WTC11 (cell line): ENCODE measurements at regions not wholly inside any gene's neighbourhood (a gene's known extent, or its start where the extent isn't known, plus 50 kb on each side); places are given as distances from the start of the nearest gene placed in this dataset.

ENCODE experiments used
- ATAC-seq: fragments of 200-7000 bp; cut with Tn5 transposase; 2 replicates; pipeline ENCODE4 v1.10.0; 2021; ENCODE audit warnings: mild to moderate bottlenecking, moderate library complexity
- CTCF ChIA-PET: fragments of 300-600 bp; sonication (Branson Sonifier 250); formaldehyde crosslinking; loops from one replicate; lab custom pipeline; 2021; ENCODE audit warnings: antibody characterized with exemption; lab: Charles Lee
- POLR2A ChIA-PET: fragments of 350-600 bp; sonication (Branson Sonifier 250); formaldehyde crosslinking; loops from one replicate; lab custom pipeline; 2021; ENCODE audit warnings: antibody characterized with exemption; lab: Charles Lee
- DNase-seq: peaks from one replicate; pipeline ENCODE4 v3.0.0; 2021; ENCODE audit warnings: low spot score
- H3K27ac Mint-ChIP-seq: 2 replicates; pipeline ENCODE4 v1.8.0; 2021; ENCODE audit warnings: mixed read lengths
- H3K27me3 Mint-ChIP-seq: 2 replicates; pipeline ENCODE4 v1.8.0; 2021; ENCODE audit warnings: low read depth, mild to moderate bottlenecking, moderate library complexity, mixed read lengths
- H3K36me3 Mint-ChIP-seq: 2 replicates; pipeline ENCODE4 v1.8.0; 2021; ENCODE audit warnings: mixed read lengths
- H3K4me1 Mint-ChIP-seq: 2 replicates; pipeline ENCODE4 v1.8.0; 2022; ENCODE audit warnings: mixed read lengths
- H3K4me3 Mint-ChIP-seq: 2 replicates; pipeline ENCODE4 v1.8.0; 2021; ENCODE audit warnings: mild to moderate bottlenecking, moderate library complexity, mixed read lengths
- H3K9me3 Mint-ChIP-seq: 2 replicates; pipeline ENCODE4 v1.8.0; 2021; ENCODE audit warnings: mixed read lengths
- ATF1 ChIP-seq: sonication (generic); formaldehyde crosslinking; IDR thresholded peaks from 2 replicates; pipeline ENCODE4 v1.8.1; 2023; ENCODE audit warnings: mild to moderate bottlenecking, moderate library complexity, missing genetic modification reagents
- CREB1 ChIP-seq: sonication (generic); formaldehyde crosslinking; IDR thresholded peaks from 2 replicates; pipeline ENCODE4 v1.8.0; 2023; ENCODE audit warnings: mild to moderate bottlenecking, missing genetic modification reagents
- ELF4 ChIP-seq: sonication (generic); formaldehyde crosslinking; IDR thresholded peaks from 2 replicates; pipeline ENCODE4 v1.8.1; 2022; ENCODE audit warnings: low read depth, mild to moderate bottlenecking, moderate library complexity, missing genetic modification reagents
- EMX1 ChIP-seq: fragments of 250-450 bp; sonication (Bioruptor Pico); IDR thresholded peaks from 2 replicates; pipeline ENCODE4 v1.8.0; 2021; ENCODE audit warnings: mild to moderate bottlenecking
- ETV6 ChIP-seq: sonication (generic); formaldehyde crosslinking; IDR thresholded peaks from 2 replicates; pipeline ENCODE4 v1.8.1; 2022; ENCODE audit warnings: mild to moderate bottlenecking, missing genetic modification reagents
- FOXJ3 ChIP-seq: sonication (generic); formaldehyde crosslinking; IDR thresholded peaks from 2 replicates; pipeline ENCODE4 v1.9.0; 2021; ENCODE audit warnings: missing genetic modification reagents, mild to moderate bottlenecking, borderline replicate concordance
- FOXP4 ChIP-seq: sonication (generic); formaldehyde crosslinking; IDR thresholded peaks from 2 replicates; pipeline ENCODE4 v1.8.0; 2022; ENCODE audit warnings: mild to moderate bottlenecking, missing genetic modification reagents
- GRHL2 ChIP-seq: fragments of 250-450 bp; sonication (Bioruptor Pico); IDR thresholded peaks from 2 replicates; pipeline ENCODE4 v1.8.0; 2022; ENCODE audit warnings: mild to moderate bottlenecking, moderate library complexity; ENCODE audit not compliant: insufficient replicate concordance, severe bottlenecking
- GTF2I ChIP-seq: fragments of 250-450 bp; sonication (Bioruptor Pico); conservative IDR thresholded peaks from 2 replicates; pipeline ENCODE4 v1.4.0; 2021; ENCODE audit warnings: mild to moderate bottlenecking
- HMGA2 ChIP-seq: fragments of 250-450 bp; sonication (Bioruptor Pico); IDR thresholded peaks from 2 replicates; pipeline ENCODE4 v1.4.0; 2021; ENCODE audit warnings: mild to moderate bottlenecking, moderate library complexity
- IRF1 ChIP-seq: sonication (generic); formaldehyde crosslinking; IDR thresholded peaks from 2 replicates; pipeline ENCODE4 v1.8.0; 2023; ENCODE audit warnings: missing genetic modification reagents
- JAZF1 ChIP-seq: fragments of 250-450 bp; sonication (Bioruptor Pico); IDR thresholded peaks from 2 replicates; pipeline ENCODE4 v1.9.0; 2021; ENCODE audit warnings: moderate library complexity, mild to moderate bottlenecking, inconsistent platforms
- MLX ChIP-seq: sonication (generic); formaldehyde crosslinking; IDR thresholded peaks from 2 replicates; pipeline ENCODE4 v1.8.1; 2023; ENCODE audit warnings: mild to moderate bottlenecking, missing genetic modification reagents, moderate library complexity
- NFE2L1 ChIP-seq: sonication (generic); formaldehyde crosslinking; IDR thresholded peaks from 2 replicates; pipeline ENCODE4 v1.8.1; 2023; ENCODE audit warnings: missing genetic modification reagents
- NFYB ChIP-seq: sonication (generic); formaldehyde crosslinking; conservative IDR thresholded peaks from 2 replicates; pipeline ENCODE4 v1.8.0; 2022; ENCODE audit warnings: low read depth, missing genetic modification reagents
- NR2C2 ChIP-seq: sonication (generic); formaldehyde crosslinking; IDR thresholded peaks from 2 replicates; pipeline ENCODE4 v1.8.0; 2022; ENCODE audit warnings: mild to moderate bottlenecking, missing genetic modification reagents
- NR3C1 ChIP-seq: sonication (generic); formaldehyde crosslinking; conservative IDR thresholded peaks from 2 replicates; pipeline ENCODE4 v1.8.1; 2023; ENCODE audit warnings: low read depth, mild to moderate bottlenecking, missing genetic modification reagents
- OVOL2 ChIP-seq: fragments of 250-450 bp; sonication (Bioruptor Pico); IDR thresholded peaks from 2 replicates; pipeline ENCODE4 v1.9.0; 2021; ENCODE audit warnings: mild to moderate bottlenecking, borderline replicate concordance
- SMAD3 ChIP-seq: sonication (generic); formaldehyde crosslinking; IDR thresholded peaks from 2 replicates; pipeline ENCODE4 v1.8.0; 2022; ENCODE audit warnings: missing genetic modification reagents, mild to moderate bottlenecking, borderline replicate concordance
- SMAD4 ChIP-seq: sonication (generic); formaldehyde crosslinking; IDR thresholded peaks from 2 replicates; pipeline ENCODE4 v1.8.0; 2022; ENCODE audit warnings: mild to moderate bottlenecking, missing genetic modification reagents
- SOX15 ChIP-seq: fragments of 250-450 bp; sonication (Bioruptor Pico); IDR thresholded peaks from 2 replicates; pipeline ENCODE4 v1.9.0; 2021; ENCODE audit warnings: mild to moderate bottlenecking
- SP1 ChIP-seq: sonication (generic); formaldehyde crosslinking; conservative IDR thresholded peaks from 2 replicates; pipeline ENCODE4 v1.8.1; 2022; ENCODE audit warnings: missing genetic modification reagents
- TCF7 ChIP-seq: sonication (generic); formaldehyde crosslinking; IDR thresholded peaks from 2 replicates; pipeline ENCODE4 v1.8.0; 2022; ENCODE audit warnings: mild to moderate bottlenecking, low read depth, missing genetic modification reagents, moderate library complexity
- USF2 ChIP-seq: sonication (generic); formaldehyde crosslinking; IDR thresholded peaks from 2 replicates; pipeline ENCODE4 v1.8.1; 2023; ENCODE audit warnings: mild to moderate bottlenecking, missing genetic modification reagents, moderate library complexity
- ZBTB21 ChIP-seq: sonication (generic); formaldehyde crosslinking; IDR thresholded peaks from 2 replicates; pipeline ENCODE4 v1.8.1; 2023; ENCODE audit warnings: mild to moderate bottlenecking, missing genetic modification reagents, borderline replicate concordance

GRCh38 chr11:116176484-116177005, 596.2 kb downstream of the BUD13 start:
- Mint-ChIP-seq H3K27ac (no peak overlapping the region), H3K27me3 (no peaks in the 10 kb centered on the region; the same call in 1 of the 2 replicates), H3K4me3 (no peak overlapping the region), H3K9me3 (no peaks in the 10 kb centered on the region), H3K4me1 (peaks cover 59% of the 10 kb centered on the region), H3K36me3 (no peaks in the 10 kb centered on the region)
- CTCF ChIA-PET: interaction anchor here (1.1 to 10.5 kb wide), 7 partner anchors 9 to 337 kb away, joined by 3 to 70 read pairs (median 3); no protein-coding TSS in a partner anchor
- TF ChIP-seq SMAD3 (CRISPR knock-in tag): no peak
- no peak for TF ChIP-seq ETV6 (CRISPR knock-in tag)
- no peak for TF ChIP-seq NR3C1 (CRISPR knock-in tag)
- no peak for TF ChIP-seq SP1 (CRISPR knock-in tag)
- TF ChIP-seq USF2 (CRISPR knock-in tag): no peak
- TF ChIP-seq NR2C2 (CRISPR knock-in tag): no peak
- no peak for TF ChIP-seq SOX15 (CRISPR knock-in tag)
- ATAC-seq (no peak; the same call in 1 of the 2 replicates), DNase-seq (no peak)
- POLR2A ChIA-PET: no interaction called here

- Mint-ChIP-seq H3K36me3 (no peaks in the 10 kb centered on the region), H3K9me3 (no peaks in the 10 kb centered on the region), H3K27ac (no peak overlapping the region), H3K4me1 (peaks cover 55% of the 10 kb centered on the region), H3K4me3 (no peak overlapping the region), H3K27me3 (no peaks in the 10 kb centered on the region; the same call in 1 of the 2 replicates)
- ChIA-PET POLR2A (no interaction called here), CTCF (interaction anchor here (1.1 to 10.5 kb wide), 3 partner anchors 41 to 97 kb away, joined by 3 to 70 read pairs (median 4); no protein-coding TSS in a partner anchor)
- no peak for DNase-seq
- TF ChIP-seq HMGA2 (no peak), EMX1 (CRISPR knock-in tag) (no peak), ELF4 (CRISPR knock-in tag) (no peak), JAZF1 (CRISPR knock-in tag) (no peak), ZBTB21 (CRISPR knock-in tag) (no peak), OVOL2 (no peak), IRF1 (no peak), GRHL2 (CRISPR knock-in tag) (no peak), FOXP4 (CRISPR knock-in tag) (no peak), SMAD4 (no peak), GTF2I (CRISPR knock-in tag) (no peak), SP1 (CRISPR knock-in tag) (no peak), NFYB (CRISPR knock-in tag) (no peak), NFE2L1 (no peak), ATF1 (CRISPR knock-in tag) (no peak), MLX (CRISPR knock-in tag) (no peak), CREB1 (no peak), TCF7 (CRISPR knock-in tag) (no peak), FOXJ3 (CRISPR knock-in tag) (no peak)
- no peak for ATAC-seq
These were observed 597.1 kb downstream of the BUD13 start for GRCh38 chr11:116175707-116176106.
